NCI-H2171 (cell line): ENCODE measurements at regions not wholly inside any gene's neighbourhood (a gene's known extent, or its start where the extent isn't known, plus 50 kb on each side); places are given as distances from the start of the nearest gene placed in this dataset.

Source experiments
- DNase-seq: peaks from one replicate; lab custom pipeline; 2025; lab: John Stamatoyannopoulos, UW

DNA sequence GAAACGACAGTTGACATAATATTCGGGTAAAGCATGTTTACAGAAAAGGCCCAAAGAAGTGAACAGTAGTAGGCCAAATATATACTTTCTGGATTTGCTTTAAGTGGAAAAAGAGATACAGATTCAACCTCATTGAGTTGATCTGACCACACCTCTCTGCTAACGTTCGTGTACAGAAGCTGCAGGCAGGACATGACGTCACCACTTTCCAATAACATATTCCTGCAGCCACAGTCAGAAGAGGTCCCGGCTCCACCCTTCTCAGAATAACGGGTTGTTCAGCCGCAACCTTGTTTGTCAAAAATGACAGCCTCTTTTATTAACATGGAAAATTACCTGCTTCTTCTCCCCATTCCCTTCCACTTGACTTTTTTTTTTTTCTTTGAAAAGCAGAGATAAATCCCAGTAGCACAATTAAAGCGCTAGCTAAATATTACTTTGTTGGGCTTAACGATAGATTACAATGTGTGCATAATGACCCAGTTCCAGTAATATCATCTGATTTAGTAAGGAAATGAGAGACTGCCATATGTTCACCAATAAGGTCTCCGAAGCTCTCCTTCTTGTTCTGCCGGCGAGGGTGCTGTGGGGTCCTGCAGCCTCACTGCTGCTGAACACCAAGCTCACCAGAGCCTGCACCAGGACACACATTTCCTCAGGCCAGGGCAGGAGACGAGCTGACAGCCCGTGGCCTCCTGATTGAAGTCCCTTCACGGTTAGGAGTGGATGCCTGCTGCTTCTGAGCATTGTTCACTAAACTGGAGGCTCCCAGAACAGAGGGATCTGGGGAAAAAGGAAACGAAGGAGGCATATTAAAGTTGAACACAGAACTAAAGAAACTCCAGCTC lies 451.0 kb upstream of the SALL3 start:
- no peak for DNase-seq

GRCh38 chr18:78531637-78532036 lies 448.0 kb upstream of the SALL3 start:
- no peak for DNase-seq

DNA sequence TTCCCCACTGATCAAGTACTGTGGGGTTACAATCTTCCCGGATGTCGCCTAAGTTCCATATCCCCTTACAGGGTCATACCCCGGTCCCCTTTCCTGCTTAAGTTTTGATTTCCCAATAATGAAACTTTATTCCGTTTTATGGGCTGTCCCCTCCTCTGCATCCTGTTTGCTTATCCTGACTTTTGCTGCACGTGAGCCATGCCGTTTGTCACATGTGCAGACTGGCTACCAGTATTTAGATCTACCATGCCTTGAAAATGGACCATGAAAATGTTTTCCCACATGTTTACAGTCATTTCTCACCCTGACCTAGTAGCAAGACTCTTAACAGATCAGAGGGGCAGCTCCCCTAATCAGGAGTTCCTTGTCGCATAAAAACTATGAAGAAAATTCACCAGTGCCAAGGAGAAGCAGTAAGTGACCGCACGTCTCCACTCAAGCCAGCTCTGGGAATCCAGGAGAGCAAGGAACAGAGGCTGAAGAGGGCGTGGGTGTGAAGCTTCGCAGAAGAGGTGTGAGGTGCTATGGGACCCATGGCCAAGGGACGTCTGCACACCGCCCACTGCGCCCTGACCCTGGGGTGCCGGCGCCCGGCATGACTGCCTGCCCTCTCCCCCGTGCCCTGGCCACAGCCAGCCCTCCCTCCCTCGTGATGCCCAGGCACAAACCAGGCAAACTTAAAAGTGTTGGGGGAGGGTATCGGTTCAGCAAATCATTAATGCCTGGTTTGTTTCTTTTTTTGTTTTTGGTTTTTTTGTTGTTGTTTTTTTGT lies 440.8 kb upstream of the SALL3 start:
- no peak for DNase-seq

DNA sequence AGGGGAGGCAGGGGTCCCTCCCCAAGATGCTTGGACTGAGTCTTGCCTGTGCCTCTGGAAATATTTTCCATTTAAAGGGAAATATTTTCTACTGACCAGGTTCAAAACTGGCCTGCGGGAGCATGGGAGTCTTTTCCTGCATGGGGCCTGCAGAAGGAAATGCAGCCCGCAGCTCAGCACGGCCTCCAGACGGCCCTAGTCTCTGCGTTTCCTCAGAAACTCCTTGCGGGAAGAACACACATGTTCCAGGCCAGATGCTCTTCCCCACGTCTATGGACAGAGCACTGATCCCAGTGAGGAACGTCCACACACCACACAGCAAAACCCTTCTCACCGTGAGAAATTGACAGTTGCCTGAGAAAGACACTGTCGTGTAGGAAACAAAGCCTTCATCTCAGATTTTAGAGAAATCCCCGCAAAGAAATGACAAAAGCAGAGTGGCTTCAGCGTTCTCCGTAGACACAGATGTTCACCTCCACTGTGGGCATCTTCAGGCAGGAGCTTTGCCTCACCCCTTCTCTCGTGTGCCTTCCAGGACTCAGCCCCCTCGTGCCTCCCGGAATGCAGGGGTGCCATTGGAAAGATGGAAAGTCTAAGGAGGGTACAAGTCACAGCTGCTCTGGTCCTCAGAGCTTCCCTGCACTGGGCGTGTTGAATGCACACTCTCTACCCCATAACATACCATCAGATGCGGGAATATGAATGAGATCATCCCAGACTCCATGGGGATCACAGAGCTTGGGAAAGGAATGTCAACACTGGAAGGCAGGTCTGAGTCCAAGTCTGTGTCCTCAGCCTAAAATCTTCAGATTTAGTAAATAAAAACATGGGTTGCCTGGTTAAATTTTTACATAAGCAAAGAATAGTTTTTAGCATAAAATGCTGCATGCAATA lies 438.7 kb upstream of the SALL3 start:
- DNase-seq: no peak

GRCh38 chr18:78542204-78542603 lies 437.4 kb upstream of the SALL3 start:
- no peak for DNase-seq

- no peak for DNase-seq
Measured at GRCh38 chr18:78543201-78543725, 436.4 kb upstream of the SALL3 start.

DNA sequence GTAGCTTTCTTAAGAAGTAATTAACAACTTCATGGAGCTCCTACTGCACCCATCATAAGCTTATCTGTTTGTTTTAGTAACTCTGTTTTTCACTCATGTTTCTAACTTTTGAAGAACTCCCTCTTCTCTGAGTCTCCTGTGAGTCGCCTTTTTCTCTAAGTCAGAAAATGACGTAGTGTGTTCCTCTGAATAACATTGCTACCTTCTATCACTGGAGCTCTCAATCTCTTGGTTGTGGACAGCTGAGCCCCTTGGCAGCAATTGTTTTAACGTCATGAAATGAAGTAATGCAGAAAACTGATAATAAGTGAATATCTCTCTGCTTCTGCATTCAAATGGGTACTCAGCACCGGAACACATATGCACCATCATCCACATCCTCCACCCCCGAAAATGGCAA lies 433.3 kb upstream of the SALL3 start:
- DNase-seq: no peak

DNA sequence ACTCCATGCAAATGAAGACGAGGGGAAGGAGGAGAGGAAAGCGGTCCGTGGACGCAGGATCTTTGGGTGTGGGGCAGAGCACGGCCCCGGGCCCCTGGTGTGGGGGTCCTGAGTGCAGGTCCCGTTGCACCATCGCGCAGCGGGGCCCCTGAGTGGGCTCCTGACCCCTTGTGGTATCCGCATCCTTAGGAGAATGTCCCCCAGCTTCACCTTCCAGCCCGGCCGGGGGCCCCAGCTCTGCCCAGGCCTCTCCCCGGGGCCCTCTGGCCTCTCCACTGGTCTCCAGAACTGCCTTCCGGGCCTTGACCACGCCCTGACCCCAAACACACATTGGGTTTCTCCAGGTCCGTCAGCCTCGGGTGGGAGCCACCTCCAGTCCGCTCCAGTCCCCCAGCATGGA lies 431.8 kb upstream of the SALL3 start:
- no peak for DNase-seq

- no peak for DNase-seq
Measured at GRCh38 chr18:78548261-78549058, 431.2 kb upstream of the SALL3 start.

- no peak for DNase-seq
Measured at GRCh38 chr18:78549971-78550370, 429.6 kb upstream of the SALL3 start.

DNA sequence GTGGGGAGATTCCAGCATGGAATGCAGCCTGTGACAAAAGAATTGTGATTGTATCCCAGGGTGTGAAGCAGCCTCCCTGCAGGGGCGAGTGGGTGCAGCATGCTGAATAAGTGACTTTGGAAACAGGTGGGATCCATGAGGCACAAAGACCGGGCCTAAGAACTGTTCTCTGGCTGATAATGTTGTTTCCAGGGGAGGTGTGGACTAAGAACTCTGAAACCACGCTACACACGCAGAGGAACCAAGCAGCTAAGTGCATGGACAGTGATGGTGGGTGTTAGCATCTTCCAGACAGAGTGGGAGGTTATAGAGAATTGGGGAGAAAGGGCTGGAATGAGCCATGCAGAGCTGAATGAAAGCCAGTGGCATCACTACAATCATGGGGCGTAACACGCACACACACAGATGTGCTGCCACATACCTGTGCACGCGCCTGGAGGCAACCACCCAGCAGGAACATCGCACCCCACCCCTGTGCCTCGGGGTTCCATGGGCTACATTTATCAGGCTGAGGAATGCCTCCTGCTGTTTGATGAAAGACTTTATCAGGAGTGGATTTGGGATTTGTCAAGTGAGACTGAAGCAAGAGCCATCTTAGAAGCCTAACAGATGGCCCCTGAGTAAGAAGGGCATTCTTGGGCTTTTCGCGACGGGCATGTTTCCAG lies 424.5 kb upstream of the SALL3 start:
- no peak for DNase-seq

- no peak for DNase-seq
Measured at GRCh38 chr18:78557371-78557770, 422.2 kb upstream of the SALL3 start.

- no peak for DNase-seq
Measured at GRCh38 chr18:78558101-78558810, 421.4 kb upstream of the SALL3 start.

DNA sequence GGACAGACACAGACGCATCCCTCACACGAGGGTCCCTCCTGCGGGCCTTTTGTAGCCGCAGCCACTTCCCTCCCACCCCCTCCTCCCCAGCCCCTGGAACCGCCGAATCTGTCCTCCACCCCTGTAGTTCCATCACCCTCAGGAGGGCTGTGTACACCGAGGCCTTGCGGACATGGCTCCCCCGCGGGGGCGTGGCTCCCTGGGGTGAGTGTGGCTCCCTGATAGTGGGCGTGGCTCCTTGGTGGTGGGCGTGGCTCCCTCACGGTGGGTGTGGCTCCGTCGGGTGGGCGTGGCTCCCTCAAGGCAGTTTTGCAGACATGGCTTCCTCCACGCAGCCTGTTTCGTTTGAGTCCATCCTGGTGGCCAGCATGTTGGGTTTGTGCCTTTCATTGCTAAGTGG lies 420.7 kb upstream of the SALL3 start:
- DNase-seq: no peak

DNA sequence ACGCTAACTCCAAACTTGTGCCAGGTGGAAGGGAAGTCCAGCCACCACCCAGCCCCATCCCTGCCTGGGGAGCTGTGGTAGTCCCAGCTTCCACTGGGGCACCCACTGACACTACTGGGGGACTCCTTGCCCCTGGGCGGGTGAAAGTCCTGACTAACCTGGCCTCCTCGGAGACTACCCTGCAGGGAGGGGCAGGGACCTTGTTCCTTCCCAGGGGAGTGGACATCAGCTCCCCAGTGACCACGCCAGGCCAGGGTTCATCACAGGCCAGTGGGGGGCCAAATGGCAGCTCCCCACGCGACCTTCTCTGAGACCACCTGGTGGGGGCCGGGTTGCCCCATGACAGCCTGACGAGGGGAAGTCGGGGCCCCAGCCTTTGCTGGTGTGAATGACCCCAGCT lies 420.0 kb upstream of the SALL3 start:
- no peak for DNase-seq

DNA sequence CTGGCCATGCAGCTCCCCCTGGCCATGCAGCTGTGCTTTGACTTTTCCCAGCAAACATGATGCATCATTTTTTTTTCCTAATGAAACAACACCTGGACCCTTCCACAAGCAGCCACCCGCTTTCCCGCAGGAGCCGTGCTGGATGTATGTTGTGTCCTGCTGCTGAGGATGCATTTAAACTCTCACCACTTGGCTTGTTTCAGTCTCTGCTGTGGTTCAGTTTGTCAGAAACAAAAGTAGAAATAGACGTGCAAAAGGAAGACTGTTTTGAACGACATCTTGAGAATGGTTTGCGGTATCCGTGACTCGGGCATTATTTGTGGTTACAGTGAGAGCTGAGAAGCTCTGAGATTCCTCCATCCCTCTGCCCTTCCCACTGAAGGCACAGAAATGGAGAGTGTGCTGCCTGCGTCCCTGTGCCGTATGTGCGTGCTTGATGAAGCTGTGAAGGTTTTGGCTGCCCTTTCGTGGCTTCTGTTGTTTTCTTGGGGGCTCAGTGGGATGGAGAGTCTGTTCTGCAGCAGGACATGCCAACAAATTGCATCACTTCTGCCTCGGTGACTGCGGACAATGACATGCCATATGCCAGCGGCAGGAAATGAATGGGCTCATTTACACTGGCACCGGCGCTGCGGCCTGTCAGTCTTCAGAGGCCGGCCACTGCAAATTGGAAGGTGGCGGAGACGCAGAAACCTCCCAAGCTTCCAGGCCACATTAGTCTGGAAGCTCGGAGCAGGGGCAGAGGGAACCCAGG lies 417.7 kb upstream of the SALL3 start:
- no peak for DNase-seq

DNA sequence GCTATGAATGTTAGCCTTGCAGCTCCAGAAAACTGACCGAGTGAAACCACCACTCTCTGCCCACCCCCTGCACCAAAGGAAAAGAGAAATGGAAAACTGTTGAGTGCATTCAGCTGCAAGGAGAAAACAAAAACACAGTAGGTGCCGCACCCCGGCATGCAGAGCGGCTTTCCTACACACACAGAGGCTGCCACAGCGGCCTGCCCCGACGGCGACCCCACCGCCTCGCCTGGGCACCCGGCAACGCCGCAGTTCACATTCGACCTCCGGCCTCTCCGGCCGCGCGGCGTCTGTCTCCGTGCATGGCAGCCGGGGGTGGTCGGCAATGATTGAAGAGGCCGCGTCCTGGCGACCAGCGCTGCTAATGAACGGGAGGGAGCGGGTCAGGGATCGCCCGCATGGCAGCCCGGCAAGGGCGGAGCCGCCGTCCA lies 417.1 kb upstream of the SALL3 start:
- DNase-seq: no peak

DNA sequence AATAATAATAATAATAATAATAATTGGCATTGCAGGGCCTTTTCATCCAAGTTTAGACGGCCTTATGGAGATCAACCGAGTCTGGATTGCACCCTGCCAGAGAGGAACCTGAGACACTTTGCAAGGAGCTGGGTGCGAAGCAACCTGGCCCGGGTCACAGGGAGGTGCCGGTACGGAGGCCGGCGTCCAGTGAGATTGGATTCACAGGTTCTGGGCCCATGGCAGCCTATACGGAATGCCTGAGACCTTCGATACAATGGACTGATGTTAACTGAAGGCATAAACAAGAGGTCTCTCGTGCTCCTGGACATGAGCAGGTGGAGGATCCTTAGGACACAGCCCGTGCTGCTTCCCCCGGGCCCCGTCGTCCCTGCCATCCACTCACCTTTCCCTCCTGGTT lies 416.5 kb upstream of the SALL3 start:
- DNase-seq: no peak

DNA sequence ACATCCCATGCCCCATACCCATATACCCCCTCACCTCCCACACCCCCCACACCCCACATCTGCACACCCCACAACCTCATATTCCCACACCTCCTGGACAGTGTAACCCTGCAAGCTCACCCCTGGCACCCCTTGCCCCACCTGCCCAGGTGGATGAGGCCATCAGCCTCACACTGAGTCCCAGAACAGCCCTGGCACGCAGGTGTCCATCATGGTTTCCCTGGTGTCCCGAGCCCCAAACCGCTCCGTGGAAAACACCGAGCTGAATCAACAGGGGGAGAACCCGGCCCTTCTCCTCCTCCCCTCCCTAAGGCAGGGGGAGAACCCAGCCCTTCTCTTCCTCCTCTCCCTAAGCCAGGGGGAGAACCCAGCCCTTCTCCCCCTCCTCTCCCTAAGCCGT lies 415.6 kb upstream of the SALL3 start:
- DNase-seq: no peak
